OCI-LY3 (cell line): ENCODE measurements at regions not wholly inside any gene's neighbourhood (a gene's known extent, or its start where the extent isn't known, plus 50 kb on each side); places are given as distances from the start of the nearest gene placed in this dataset.

Experiments used
- H2AFZ ChIP-seq: fragments of 200-600, 300-600 bp; shearing (Covaris generic); 2 replicates; pipeline ENCODE4 v1.6.0; 2014; ENCODE audit warnings: antibody characterized with exemption, low read depth, low read length
- H3K27ac ChIP-seq: fragments of 200-600, 300-600 bp; sonication (generic); 2 replicates; pipeline ENCODE4 v1.5.1; 2014; ENCODE audit warnings: mild to moderate bottlenecking, low read length, moderate library complexity, mixed read lengths
- H3K27me3 ChIP-seq: fragments of 200-600, 300-600 bp; sonication (generic); 2 replicates; pipeline ENCODE4 v1.6.1; 2014; ENCODE audit warnings: low read depth, low read length, mixed read lengths
- H3K36me3 ChIP-seq: fragments of 200-600, 300-600 bp; sonication (generic); replicated peaks from 2 replicates; pipeline ENCODE3; 2014; ENCODE audit warnings: low read depth, low read length, mixed read lengths
- H3K4me1 ChIP-seq: fragments of 300-600, 200-600 bp; sonication (generic); 2 replicates; pipeline ENCODE4 v1.6.1; 2014; ENCODE audit warnings: low read length, mixed read lengths
- H3K4me2 ChIP-seq: fragments of 200-600, 300-600 bp; sonication (generic); 2 replicates; pipeline ENCODE4 v1.6.1; 2014; ENCODE audit warnings: low read length, mixed read lengths
- H3K4me3 ChIP-seq: fragments of 300-600, 200-600 bp; sonication (generic); 2 replicates; pipeline ENCODE4 v1.5.1; 2014; ENCODE audit warnings: antibody characterized with exemption, mild to moderate bottlenecking, low read length, moderate library complexity
- H3K79me2 ChIP-seq: fragments of 300-600, 200-600 bp; shearing (Covaris generic); 2 replicates; pipeline ENCODE4 v1.6.1; 2014; ENCODE audit warnings: mild to moderate bottlenecking, low read length, mixed read lengths
- H3K9ac ChIP-seq: fragments of 300-600, 200-600 bp; shearing (Covaris generic); 2 replicates; pipeline ENCODE4 v1.6.0; 2014; ENCODE audit warnings: mild to moderate bottlenecking, low read length, moderate library complexity
- H3K9me3 ChIP-seq: fragments of 200-600, 300-600 bp; shearing (Covaris generic); 2 replicates; pipeline ENCODE4 v1.6.1; 2014; ENCODE audit warnings: low read length, mixed read lengths; ENCODE audit not compliant: insufficient read depth
- H4K20me1 ChIP-seq: fragments of 200-600, 300-600 bp; sonication (generic); 2 replicates; pipeline ENCODE4 v1.6.1; 2016; ENCODE audit warnings: low read length, mixed read lengths; ENCODE audit not compliant: insufficient read depth
- CTCF ChIP-seq: fragments of 200-600, 300-600 bp; sonication (generic); IDR thresholded peaks from 2 replicates; pipeline ENCODE4 v1.5.1; 2014; ENCODE audit warnings: antibody characterized with exemption, low read length, low read depth
- EZH2phosphoT487 ChIP-seq: fragments of 200-600 bp; shearing (Covaris generic); IDR thresholded peaks from 2 replicates; pipeline ENCODE4 v1.6.1; 2018; ENCODE audit warnings: antibody characterized with exemption, mixed run types, low read depth

- Histone ChIP-seq H3K9me3 (no peaks in the 10 kb centered on the region), H3K4me1 (peaks cover 14% of the 10 kb centered on the region), H3K4me2 (peak overlapping the region; percentile 42), H3K36me3 (no peaks in the 10 kb centered on the region), H3K9ac (no peak overlapping the region), H3K27ac (no peak overlapping the region), H3K27me3 (no peaks in the 10 kb centered on the region), H3K4me3 (no peak overlapping the region), H4K20me1 (no peaks in the 10 kb centered on the region), H3K79me2 (no peaks in the 10 kb centered on the region), H2AFZ (no peak overlapping the region)
- TF ChIP-seq EZH2phosphoT487 (no peak), CTCF (no peak)
These were observed 356.0 kb upstream of the RASGEF1B start for GRCh38 chr4:81827577-81828202.

DNA sequence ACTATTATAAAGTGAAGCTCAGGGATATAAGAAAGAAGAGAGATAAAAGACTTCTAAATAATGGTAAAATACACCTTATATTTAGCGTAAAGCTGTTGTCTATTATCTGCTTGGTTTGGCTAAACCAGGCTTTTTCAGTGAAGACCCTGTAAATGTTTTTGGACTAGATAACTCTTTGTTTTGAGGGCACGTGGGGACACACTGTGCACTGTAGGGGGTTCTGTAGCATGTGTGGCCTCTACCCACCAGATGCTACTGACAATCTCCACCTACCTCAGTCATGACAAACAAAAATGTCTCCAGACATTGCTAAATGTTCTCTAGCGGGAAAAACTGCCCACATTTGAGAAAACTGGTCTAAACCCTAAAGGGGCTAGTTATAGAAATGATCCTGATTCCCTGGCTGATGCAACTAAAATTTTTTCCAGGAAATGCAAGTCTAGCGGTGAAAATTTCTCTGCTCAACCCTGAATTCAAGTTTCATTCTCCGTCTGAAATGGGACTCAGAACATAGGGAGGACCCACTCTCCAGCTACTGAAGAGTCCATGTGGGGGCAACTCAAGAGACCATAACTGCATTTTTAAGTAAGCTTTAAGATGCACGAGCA, 355.2 kb upstream of the RASGEF1B start:
- Histone ChIP-seq H4K20me1 (no peaks in the 10 kb centered on the region), H3K27ac (no peak overlapping the region), H3K9me3 (no peaks in the 10 kb centered on the region), H3K9ac (no peak overlapping the region), H2AFZ (no peak overlapping the region), H3K79me2 (no peaks in the 10 kb centered on the region), H3K27me3 (no peaks in the 10 kb centered on the region), H3K4me1 (peaks cover 14% of the 10 kb centered on the region), H3K36me3 (no peaks in the 10 kb centered on the region), H3K4me2 (no peak overlapping the region), H3K4me3 (no peak overlapping the region)
- no peak for TF ChIP-seq CTCF
- no peak for TF ChIP-seq EZH2phosphoT487

DNA sequence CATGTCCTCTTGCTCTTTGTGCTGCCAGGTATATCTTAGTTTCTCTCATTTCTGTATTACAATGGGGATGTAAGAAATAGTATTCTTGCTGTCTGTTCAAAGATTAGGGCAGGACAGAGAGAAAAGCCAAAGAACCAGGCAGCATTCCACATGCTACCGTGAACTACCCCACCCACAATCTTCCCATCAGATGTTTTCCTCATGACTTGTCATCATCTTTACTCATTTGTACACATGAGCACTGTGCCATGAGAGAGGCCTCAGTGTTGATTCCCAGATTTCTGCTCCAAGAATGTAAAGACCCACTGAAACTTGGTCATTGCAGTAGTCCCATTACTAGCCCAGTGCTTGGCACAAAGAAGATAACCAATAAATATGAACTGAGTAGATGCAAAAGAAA, 354.6 kb upstream of the RASGEF1B start:
- Histone ChIP-seq H3K4me3 (no peak overlapping the region), H3K27ac (no peak overlapping the region), H2AFZ (no peak overlapping the region), H4K20me1 (no peaks in the 10 kb centered on the region), H3K4me2 (no peak overlapping the region), H3K4me1 (peaks cover 14% of the 10 kb centered on the region), H3K9ac (no peak overlapping the region), H3K79me2 (no peaks in the 10 kb centered on the region), H3K9me3 (no peaks in the 10 kb centered on the region), H3K27me3 (no peaks in the 10 kb centered on the region), H3K36me3 (no peaks in the 10 kb centered on the region)
- TF ChIP-seq EZH2phosphoT487 = no peak
- no peak for TF ChIP-seq CTCF

- Histone ChIP-seq H2AFZ (no peak overlapping the region), H3K4me2 (no peak overlapping the region), H3K36me3 (no peaks in the 10 kb centered on the region), H3K79me2 (no peaks in the 10 kb centered on the region), H3K4me1 (no peaks in the 10 kb centered on the region), H3K9me3 (no peaks in the 10 kb centered on the region), H4K20me1 (no peaks in the 10 kb centered on the region), H3K9ac (no peak overlapping the region), H3K27me3 (no peaks in the 10 kb centered on the region), H3K4me3 (no peak overlapping the region), H3K27ac (no peak overlapping the region)
- no peak for TF ChIP-seq CTCF
- no peak for TF ChIP-seq EZH2phosphoT487
These were observed 346.7 kb upstream of the RASGEF1B start for GRCh38 chr4:81818385-81818920.
